ENCODE measurements at regions not wholly inside any gene's neighbourhood (a gene's known extent, or its start where the extent isn't known, plus 50 kb on each side); places are given as distances from the start of the nearest gene placed in this dataset.
A peak's percentile ranks its signal among the peaks of the same experiment; 100 is the strongest.

DNA sequence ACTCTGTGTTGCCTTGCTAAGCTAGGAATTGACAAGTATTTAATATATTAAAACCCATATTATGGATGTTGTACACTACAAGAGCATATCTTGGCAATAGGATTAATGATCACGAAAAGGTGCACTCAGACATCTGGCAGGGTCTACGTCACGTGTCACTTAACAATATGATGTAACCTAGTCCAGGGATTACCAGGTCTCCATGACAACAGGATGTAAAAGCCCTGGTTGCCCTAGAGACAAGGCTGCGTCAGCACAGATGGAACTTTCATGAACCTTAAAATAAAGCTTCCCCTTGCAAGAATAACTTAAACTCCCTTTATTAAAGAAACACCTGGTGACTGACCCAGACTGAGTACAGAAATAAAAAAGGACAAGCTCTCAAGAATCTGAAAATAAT lies 717.8 kb downstream of the CDH18 start:
- H3K36me3 ChIP-seq (ENCODE audit: control insufficient read depth in 2 of 2, insufficient read depth in 1 of 2, low read length in 2 of 2), result no peaks in the 10 kb centered on the region

DNA sequence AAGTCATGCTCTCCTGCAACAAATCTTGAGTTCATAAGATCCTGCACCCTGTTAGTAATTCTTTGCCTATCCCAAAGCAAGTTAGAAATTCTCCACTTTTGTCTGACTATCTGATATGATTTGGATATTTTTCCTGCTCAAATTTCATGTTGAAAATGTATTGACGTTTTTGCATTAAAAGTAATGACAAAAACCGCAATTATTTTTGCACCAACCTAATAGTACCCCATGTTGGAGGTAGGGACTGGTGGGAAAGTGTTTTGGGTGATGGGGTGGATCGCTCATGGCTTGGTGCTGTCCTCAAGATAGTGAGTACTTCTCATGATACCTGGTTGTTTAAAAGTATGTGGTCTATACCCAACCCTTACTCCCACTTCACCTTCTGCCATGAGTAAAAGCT lies 713.4 kb downstream of the CDH18 start:
- no peak for TF ChIP-seq ZNF560 (tag by site-specific recombination; IDR thresholded peaks at IDR 0.05; ENCODE audit: borderline replicate concordance)
- TF ChIP-seq REPIN1 (tag by site-specific recombination; IDR thresholded peaks at IDR 0.05; ENCODE audit: low read depth), result no peak
- TF ChIP-seq, protein P1, sequence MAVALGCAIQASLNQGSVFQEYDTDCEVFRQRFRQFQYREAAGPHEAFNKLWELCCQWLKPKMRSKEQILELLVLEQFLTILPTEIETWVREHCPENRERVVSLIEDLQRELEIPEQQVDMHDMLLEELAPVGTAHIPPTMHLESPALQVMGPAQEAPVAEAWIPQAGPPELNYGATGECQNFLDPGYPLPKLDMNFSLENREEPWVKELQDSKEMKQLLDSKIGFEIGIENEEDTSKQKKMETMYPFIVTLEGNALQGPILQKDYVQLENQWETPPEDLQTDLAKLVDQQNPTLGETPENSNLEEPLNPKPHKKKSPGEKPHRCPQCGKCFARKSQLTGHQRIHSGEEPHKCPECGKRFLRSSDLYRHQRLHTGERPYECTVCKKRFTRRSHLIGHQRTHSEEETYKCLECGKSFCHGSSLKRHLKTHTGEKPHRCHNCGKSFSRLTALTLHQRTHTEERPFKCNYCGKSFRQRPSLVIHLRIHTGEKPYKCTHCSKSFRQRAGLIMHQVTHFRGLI (tag by site-specific recombination; IDR thresholded peaks at IDR 0.05), result no peak
- no peak for TF ChIP-seq ZNF48 (tag by site-specific recombination; IDR thresholded peaks at IDR 0.05)
- TF ChIP-seq, protein P2, sequence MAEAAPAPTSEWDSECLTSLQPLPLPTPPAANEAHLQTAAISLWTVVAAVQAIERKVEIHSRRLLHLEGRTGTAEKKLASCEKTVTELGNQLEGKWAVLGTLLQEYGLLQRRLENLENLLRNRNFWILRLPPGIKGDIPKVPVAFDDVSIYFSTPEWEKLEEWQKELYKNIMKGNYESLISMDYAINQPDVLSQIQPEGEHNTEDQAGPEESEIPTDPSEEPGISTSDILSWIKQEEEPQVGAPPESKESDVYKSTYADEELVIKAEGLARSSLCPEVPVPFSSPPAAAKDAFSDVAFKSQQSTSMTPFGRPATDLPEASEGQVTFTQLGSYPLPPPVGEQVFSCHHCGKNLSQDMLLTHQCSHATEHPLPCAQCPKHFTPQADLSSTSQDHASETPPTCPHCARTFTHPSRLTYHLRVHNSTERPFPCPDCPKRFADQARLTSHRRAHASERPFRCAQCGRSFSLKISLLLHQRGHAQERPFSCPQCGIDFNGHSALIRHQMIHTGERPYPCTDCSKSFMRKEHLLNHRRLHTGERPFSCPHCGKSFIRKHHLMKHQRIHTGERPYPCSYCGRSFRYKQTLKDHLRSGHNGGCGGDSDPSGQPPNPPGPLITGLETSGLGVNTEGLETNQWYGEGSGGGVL (tag by site-specific recombination; IDR thresholded peaks at IDR 0.05), result no peak
- TF ChIP-seq ZNF266 (tag by site-specific recombination; IDR thresholded peaks at IDR 0.05; ENCODE audit: low read depth), result no peak
- no peak for TF ChIP-seq ZNF24 (tag by site-specific recombination; IDR thresholded peaks at IDR 0.05)
- no peak for TF ChIP-seq TCF7L2 (IDR thresholded peaks at IDR 0.05; ENCODE audit: borderline replicate concordance, low read depth, low read length)
- H3K4me3 ChIP-seq (ENCODE audit: low read depth, low read length), result no peak overlapping the region
- no peak overlapping the region for H3K27ac ChIP-seq (ENCODE audit: extremely low read depth, low read depth, low read length)
- CTCF ChIA-PET, result interaction anchor here (0.6 kb wide), 1 partner anchor 67 kb away, joined by 4 read pairs; no protein-coding TSS in a partner anchor
- POLR2A ChIA-PET, result no interaction called here
- no peaks in the 10 kb centered on the region for H3K9me3 ChIP-seq (ENCODE audit: control insufficient read depth, insufficient read depth, low read depth, low read length)
- no peaks in the 10 kb centered on the region for H3K36me3 ChIP-seq (ENCODE audit: control insufficient read depth in 2 of 2, insufficient read depth in 1 of 2, low read length in 2 of 2)
- no peaks in the 10 kb centered on the region for H3K4me1 ChIP-seq (ENCODE audit: control insufficient read depth, insufficient read depth, low read length)

More for the DNA sequence above, 717.8 kb downstream of the CDH18 start:
- H3K9me3 ChIP-seq (ENCODE audit: control insufficient read depth, insufficient read depth, low read depth, low read length), result no peaks in the 10 kb centered on the region
- TF ChIP-seq OSR2 (tag by site-specific recombination; IDR thresholded peaks at IDR 0.05) (no peak), MYNN (tag by site-specific recombination; IDR thresholded peaks at IDR 0.05; ENCODE audit: borderline replicate concordance) (peak; percentile 30; the same call in 1 of the 2 replicates), ZNF335 (tag by site-specific recombination; conservative IDR thresholded peaks at IDR 0.05) (no peak), ZFHX2 (tag by site-specific recombination; conservative IDR thresholded peaks at IDR 0.05) (no peak), ZNF544 (tag by site-specific recombination; IDR thresholded peaks at IDR 0.05) (no peak)
- TF ChIP-seq, protein P3, sequence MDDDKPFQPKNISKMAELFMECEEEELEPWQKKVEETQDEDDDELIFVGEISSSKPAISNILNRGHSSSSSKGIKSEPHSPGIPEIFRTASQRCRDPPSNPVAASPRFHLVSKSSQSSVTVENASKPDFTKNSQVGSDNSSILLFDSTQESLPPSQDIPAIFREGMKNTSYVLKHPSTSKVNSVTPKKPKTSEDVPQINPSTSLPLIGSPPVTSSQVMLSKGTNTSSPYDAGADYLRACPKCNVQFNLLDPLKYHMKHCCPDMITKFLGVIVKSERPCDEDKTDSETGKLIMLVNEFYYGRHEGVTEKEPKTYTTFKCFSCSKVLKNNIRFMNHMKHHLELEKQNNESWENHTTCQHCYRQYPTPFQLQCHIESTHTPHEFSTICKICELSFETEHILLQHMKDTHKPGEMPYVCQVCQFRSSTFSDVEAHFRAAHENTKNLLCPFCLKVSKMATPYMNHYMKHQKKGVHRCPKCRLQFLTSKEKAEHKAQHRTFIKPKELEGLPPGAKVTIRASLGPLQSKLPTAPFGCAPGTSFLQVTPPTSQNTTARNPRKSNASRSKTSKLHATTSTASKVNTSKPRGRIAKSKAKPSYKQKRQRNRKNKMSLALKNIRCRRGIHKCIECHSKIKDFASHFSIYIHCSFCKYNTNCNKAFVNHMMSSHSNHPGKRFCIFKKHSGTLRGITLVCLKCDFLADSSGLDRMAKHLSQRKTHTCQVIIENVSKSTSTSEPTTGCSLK (tag by site-specific recombination; IDR thresholded peaks at IDR 0.05), result no peak
- TF ChIP-seq, protein P4, sequence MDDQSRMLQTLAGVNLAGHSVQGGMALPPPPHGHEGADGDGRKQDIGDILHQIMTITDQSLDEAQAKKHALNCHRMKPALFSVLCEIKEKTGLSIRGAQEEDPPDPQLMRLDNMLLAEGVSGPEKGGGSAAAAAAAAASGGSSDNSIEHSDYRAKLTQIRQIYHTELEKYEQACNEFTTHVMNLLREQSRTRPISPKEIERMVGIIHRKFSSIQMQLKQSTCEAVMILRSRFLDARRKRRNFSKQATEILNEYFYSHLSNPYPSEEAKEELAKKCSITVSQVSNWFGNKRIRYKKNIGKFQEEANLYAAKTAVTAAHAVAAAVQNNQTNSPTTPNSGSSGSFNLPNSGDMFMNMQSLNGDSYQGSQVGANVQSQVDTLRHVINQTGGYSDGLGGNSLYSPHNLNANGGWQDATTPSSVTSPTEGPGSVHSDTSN (CRISPR knock-in tag; IDR thresholded peaks at IDR 0.05), result no peak
- ChIA-PET CTCF (interaction anchor here (0.5 kb wide), 1 partner anchor 305 kb away, joined by 4 read pairs; no protein-coding TSS in a partner anchor), POLR2A (no interaction called here)
- no peak overlapping the region for H3K4me3 ChIP-seq (ENCODE audit: low read depth, low read length)
- no peak overlapping the region for H3K27ac ChIP-seq (ENCODE audit: extremely low read depth, low read depth, low read length)
- H3K4me1 ChIP-seq (ENCODE audit: control insufficient read depth, insufficient read depth, low read length), result no peaks in the 10 kb centered on the region

DNA sequence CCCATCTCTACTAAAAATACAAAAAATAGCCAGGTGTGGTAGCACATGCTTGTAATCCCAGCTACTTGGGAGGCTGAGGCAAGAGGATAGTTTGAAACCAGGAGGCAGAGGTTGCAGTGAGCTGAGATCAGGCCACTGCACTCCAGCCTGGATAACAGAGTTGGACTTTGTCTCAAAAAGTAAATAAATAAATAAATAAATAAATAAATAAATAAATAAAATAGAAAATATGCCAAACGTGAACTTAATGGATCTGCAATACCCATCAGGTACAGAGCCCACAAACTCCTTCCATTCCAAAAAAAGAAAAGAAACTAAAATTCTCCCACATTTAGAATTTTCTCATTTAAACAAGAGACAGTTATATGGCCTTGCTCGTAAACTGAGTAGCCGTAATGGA lies 702.7 kb downstream of the CDH18 start:
- ChIA-PET POLR2A (no interaction called here), CTCF (no interaction called here)
- H3K9me3 ChIP-seq (ENCODE audit: control insufficient read depth, insufficient read depth, low read depth, low read length), result no peaks in the 10 kb centered on the region
- no peak overlapping the region for H3K27ac ChIP-seq (ENCODE audit: extremely low read depth, low read depth, low read length)
- no peaks in the 10 kb centered on the region for H3K36me3 ChIP-seq (ENCODE audit: control insufficient read depth in 2 of 2, insufficient read depth in 1 of 2, low read length in 2 of 2)
- H3K4me3 ChIP-seq (ENCODE audit: low read depth, low read length), result no peak overlapping the region
- H3K4me1 ChIP-seq (ENCODE audit: control insufficient read depth, insufficient read depth, low read length), result no peaks in the 10 kb centered on the region
- TF ChIP-seq, protein P5, sequence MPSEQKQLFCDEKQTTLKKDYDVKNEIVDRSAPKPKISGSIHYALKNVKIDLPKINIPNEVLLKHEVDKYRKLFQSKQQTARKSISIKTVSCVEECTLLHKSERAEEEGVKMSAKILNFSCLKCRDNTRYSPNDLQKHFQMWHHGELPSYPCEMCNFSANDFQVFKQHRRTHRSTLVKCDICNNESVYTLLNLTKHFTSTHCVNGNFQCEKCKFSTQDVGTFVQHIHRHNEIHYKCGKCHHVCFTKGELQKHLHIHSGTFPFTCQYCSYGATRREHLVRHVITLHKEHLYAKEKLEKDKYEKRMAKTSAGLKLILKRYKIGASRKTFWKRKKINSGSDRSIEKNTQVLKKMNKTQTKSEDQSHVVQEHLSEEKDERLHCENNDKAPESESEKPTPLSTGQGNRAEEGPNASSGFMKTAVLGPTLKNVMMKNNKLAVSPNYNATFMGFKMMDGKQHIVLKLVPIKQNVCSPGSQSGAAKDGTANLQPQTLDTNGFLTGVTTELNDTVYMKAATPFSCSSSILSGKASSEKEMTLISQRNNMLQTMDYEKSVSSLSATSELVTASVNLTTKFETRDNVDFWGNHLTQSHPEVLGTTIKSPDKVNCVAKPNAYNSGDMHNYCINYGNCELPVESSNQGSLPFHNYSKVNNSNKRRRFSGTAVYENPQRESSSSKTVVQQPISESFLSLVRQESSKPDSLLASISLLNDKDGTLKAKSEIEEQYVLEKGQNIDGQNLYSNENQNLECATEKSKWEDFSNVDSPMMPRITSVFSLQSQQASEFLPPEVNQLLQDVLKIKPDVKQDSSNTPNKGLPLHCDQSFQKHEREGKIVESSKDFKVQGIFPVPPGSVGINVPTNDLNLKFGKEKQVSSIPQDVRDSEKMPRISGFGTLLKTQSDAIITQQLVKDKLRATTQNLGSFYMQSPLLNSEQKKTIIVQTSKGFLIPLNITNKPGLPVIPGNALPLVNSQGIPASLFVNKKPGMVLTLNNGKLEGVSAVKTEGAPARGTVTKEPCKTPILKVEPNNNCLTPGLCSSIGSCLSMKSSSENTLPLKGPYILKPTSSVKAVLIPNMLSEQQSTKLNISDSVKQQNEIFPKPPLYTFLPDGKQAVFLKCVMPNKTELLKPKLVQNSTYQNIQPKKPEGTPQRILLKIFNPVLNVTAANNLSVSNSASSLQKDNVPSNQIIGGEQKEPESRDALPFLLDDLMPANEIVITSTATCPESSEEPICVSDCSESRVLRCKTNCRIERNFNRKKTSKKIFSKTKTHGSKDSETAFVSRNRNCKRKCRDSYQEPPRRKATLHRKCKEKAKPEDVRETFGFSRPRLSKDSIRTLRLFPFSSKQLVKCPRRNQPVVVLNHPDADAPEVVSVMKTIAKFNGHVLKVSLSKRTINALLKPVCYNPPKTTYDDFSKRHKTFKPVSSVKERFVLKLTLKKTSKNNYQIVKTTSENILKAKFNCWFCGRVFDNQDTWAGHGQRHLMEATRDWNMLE (tag by site-specific recombination; conservative IDR thresholded peaks at IDR 0.05; ENCODE audit: low read depth), result peak; percentile 67; the same call in 1 of the 2 replicates
- TF ChIP-seq ZNF555 (tag by site-specific recombination; conservative IDR thresholded peaks at IDR 0.05) (peak; percentile 48), ZNF140 (tag by site-specific recombination; IDR thresholded peaks at IDR 0.05) (peak; percentile 45; the same call in 1 of the 2 replicates), ZNF664 (tag by site-specific recombination; IDR thresholded peaks at IDR 0.05) (no peak)

Data from HEK293 (cell line).